RWPE1 (cell line): ENCODE measurements at regions not wholly inside any gene's neighbourhood (a gene's known extent, or its start where the extent isn't known, plus 50 kb on each side); places are given as distances from the start of the nearest gene placed in this dataset.
"Not testable (repeated sequence)": the region's sequence is repeated elsewhere in the genome, so short reads cannot be mapped to it uniquely, and the experiment has no call there.

Experiments used
- CTCF ChIA-PET: fragments of 350-600 bp; sonication (Branson Sonifier 250); formaldehyde crosslinking; extraction: SDS; loops from one replicate; lab custom pipeline; 2021; lab: Yijun Ruan, JAX
- POLR2A ChIA-PET: fragments of 400-600 bp; formaldehyde crosslinking; extraction: SDS; loops from one replicate; lab custom pipeline; 2020; ENCODE audit warnings: antibody characterized with exemption; ENCODE audit not compliant: low non-redundant PET; lab: Yijun Ruan, JAX
- DNase-seq: peaks from one replicate; pipeline ENCODE4 v3.0.0; 2012; ENCODE audit warnings: low spot score
- H3K27ac ChIP-seq: fragments of 450-650 bp; 2 replicates; pipeline ENCODE4 v1.5.1; 2017
- CTCF ChIP-seq: fragments of 450-650 bp; conservative IDR thresholded peaks from 2 replicates; pipeline ENCODE4 v1.5.1; 2017; ENCODE audit warnings: low read depth, mild to moderate bottlenecking

- ChIA-PET POLR2A (no interaction called here), CTCF (interaction anchor here (0.9 kb wide), 1 partner anchor 127 kb away, joined by 5 read pairs; no protein-coding TSS in a partner anchor)
- DNase-seq = no peak
- no peak for TF ChIP-seq CTCF
- H3K27ac ChIP-seq = no peak overlapping the region
Measured at GRCh38 chr13:67392014-67392413, 161.9 kb upstream of the PCDH9 start.

- no peak for TF ChIP-seq CTCF
- peak; percentile 2 for DNase-seq
Measured at GRCh38 chr13:67390462-67391086, 160.4 kb upstream of the PCDH9 start.

GRCh38 chr13:67389171-67389570, 159.0 kb upstream of the PCDH9 start:
- ChIA-PET POLR2A (no interaction called here), CTCF (no interaction called here)
- H3K27ac ChIP-seq = no peak overlapping the region
- DNase-seq = no peak
- TF ChIP-seq CTCF = no peak

More at GRCh38 chr13:67390462-67391086, 160.4 kb upstream of the PCDH9 start:
- H3K27ac ChIP-seq = no peak overlapping the region
- ChIA-PET POLR2A (no interaction called here), CTCF (no interaction called here)

DNA sequence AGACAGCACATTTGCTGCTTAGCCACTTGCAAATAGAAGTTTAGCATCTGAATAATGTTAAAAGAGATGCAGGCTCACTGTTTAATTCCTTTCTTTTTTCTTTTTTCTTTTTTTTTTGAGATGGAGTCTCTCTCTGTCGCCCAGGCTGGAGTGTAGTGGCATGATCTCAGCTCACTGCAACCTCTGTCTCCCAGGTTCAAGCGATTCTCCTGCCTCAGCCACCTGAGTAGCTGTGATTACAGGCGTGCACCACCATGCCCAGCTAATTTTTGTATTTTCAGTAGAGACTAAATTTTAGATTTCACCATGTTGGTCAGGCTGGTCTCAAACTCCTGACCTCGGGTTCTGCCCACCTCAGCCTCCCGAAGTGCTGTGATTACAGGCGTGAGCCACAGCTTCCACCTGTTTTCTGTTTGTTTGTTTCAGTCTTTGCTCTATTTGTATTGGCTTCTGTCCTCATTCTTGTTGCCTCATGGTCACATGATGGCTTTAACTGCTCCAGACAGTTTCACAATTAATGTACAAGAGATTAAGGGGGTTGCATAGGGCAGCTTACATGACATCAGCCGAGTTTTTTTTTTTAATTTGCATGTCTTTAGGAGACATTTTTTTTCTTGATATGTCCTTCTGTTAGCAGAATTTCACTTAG, 153.1 kb upstream of the PCDH9 start:
- CTCF ChIA-PET, H3K27ac ChIP-seq, POLR2A ChIA-PET, DNase-seq: not testable (repeated sequence)

- H3K27ac ChIP-seq = no peak overlapping the region
- ChIA-PET CTCF (no interaction called here), POLR2A (no interaction called here)
- no peak for DNase-seq
- TF ChIP-seq CTCF = no peak
Measured at GRCh38 chr13:67377919-67378318, 147.8 kb upstream of the PCDH9 start.

- CTCF ChIA-PET = interaction anchor here (0.6 to 1.0 kb wide), 2 partner anchors 16 to 793 kb away, joined by 3 read pairs; no protein-coding TSS in a partner anchor
- TF ChIP-seq CTCF = no peak
- POLR2A ChIA-PET = no interaction called here
- no peak for DNase-seq
- no peak overlapping the region for H3K27ac ChIP-seq
Measured at GRCh38 chr13:67374391-67374790, 144.3 kb upstream of the PCDH9 start.
